GM19395 (cell line): ENCODE measurements at regions not wholly inside any gene's neighbourhood (a gene's known extent, or its start where the extent isn't known, plus 50 kb on each side); places are given as distances from the start of the nearest gene placed in this dataset.

Experiments
- ATAC-seq: cut with Tn5 transposase; IDR thresholded peaks from one replicate; pipeline ENCODE4 v1.9.1; 2021; ENCODE audit warnings: mild to moderate bottlenecking, moderate library complexity; ENCODE audit not compliant: unreplicated experiment

- no peak for ATAC-seq
Measured at GRCh38 chr20:20938599-20938998, 167.6 kb downstream of the LINC00237 start.

DNA sequence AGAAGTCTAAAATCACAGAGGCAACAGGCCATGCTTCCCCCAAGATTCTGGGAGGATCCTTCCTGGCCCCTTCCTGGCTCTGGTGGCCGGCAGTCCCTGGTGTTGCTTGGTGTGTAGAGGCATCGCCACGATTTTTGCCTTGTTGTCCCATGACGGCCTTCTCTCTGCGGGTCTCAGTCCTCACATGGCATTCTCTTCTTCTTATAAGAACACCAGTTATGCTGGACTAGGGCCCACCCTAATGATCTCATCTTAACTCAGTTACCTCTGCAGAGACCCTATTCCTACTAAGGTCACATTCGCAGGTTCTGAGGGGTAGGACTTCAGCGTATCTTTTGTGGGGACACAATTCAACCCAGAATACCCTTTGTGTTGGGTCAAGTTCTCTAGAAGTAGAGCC lies 168.0 kb downstream of the LINC00237 start:
- no peak for ATAC-seq

GRCh38 chr20:20933142-20933958 lies 172.8 kb downstream of the LINC00237 start:
- no peak for ATAC-seq

- no peak for ATAC-seq
Measured at GRCh38 chr20:20932156-20932555, 174.0 kb downstream of the LINC00237 start.

- no peak for ATAC-seq
Measured at GRCh38 chr20:20931632-20932031, 174.5 kb downstream of the LINC00237 start.

DNA sequence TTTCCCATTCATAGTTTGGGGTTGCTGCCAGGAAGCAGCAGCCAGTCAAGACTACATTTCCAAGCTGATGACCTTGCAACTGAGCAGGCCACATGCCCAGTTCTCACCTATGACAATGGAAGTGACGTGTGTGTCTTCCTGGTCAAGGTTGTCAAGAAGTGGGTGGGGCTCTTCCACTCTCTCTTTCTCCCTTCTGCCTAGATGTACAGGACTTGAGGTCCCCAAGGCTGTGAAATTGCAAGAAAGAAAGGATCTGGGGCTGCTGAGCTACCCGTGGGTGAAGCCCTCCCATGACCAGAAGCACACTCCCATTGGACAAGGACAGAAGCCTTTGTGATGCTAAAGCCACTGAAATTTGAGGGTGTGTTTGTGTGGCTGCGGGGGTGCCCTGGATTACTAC lies 175.1 kb downstream of the LINC00237 start:
- no peak for ATAC-seq

DNA sequence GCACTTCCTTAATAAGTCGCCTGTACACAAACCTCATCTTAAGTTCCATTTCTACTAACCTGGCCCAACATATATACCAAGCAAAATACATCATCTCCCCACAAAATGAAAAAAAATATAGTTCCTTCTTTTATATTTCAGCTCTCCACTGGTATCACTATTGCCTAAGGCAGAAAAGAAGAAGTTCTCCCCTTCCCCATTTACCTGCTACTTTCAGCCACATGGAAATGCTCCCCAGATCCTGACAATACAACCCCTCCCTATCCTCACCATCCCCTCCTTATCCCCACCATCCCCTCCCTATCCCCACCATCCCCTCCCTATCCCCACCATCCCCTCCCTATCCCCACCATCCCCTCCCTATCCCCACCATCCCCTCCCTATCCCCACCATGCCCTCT lies 175.7 kb downstream of the LINC00237 start:
- no peak for ATAC-seq

GRCh38 chr20:20929341-20929740 lies 176.8 kb downstream of the LINC00237 start:
- ATAC-seq = no peak

- no peak for ATAC-seq
Measured at GRCh38 chr20:20926222-20926905, 179.8 kb downstream of the LINC00237 start.

DNA sequence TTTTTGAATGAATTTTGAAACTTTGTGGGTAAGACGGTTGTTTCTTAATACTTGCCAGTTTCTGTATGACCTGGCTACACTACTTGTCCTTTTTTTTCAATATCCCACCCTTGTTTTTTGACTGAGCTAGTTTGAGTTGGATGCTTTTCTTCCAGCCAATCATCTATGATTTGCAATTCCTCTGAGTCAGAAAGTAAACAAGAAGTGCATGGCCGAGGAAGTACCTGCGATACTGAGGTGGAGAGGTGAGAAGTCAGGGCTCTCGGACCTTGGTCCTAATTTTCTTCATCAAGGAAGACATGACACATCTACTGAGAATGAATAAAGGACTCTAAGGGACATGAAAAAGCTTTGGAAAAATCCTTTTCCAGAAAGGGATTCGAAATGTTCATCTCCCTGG lies 185.7 kb downstream of the LINC00237 start:
- ATAC-seq = no peak

GRCh38 chr20:20915844-20916243 lies 190.3 kb downstream of the LINC00237 start:
- no peak for ATAC-seq

DNA sequence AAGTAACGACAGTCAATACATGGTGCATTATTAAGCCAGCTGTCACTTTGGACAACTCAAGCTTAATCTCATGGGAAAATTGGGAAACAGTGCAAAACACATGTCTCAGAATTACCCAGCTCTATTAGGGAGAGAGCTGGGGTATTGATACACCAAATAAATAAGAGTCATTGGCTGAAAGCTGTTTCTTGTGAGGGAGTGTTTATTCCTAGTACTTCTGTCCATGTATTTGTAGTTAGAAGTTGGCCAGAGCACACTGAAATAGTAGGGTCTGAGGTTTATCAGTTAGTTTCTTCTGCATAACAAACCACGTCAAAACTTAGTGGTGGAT lies 192.0 kb upstream of the RALGAPA2 start:
- no peak for ATAC-seq

GRCh38 chr20:20903773-20904500 lies 191.5 kb upstream of the RALGAPA2 start:
- no peak for ATAC-seq

DNA sequence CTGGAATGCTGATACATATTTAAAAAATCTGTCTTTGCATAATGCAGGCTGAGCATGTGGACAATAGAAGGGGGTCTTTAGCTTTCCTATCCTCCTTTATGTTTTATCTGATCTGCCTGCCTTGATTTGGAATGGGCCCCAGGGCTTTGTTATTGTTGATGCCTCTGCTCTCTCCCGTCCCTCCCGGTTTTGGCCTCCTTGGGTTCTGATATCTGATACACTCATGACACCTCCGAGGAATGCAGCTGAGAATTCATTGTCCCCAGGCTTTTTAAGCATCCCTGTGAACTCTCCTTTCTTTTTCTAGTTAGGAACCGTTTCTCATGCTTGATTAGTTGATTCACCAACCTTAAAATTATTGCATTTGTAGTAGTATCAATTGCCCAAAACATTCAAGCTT lies 185.5 kb upstream of the RALGAPA2 start:
- no peak for ATAC-seq

DNA sequence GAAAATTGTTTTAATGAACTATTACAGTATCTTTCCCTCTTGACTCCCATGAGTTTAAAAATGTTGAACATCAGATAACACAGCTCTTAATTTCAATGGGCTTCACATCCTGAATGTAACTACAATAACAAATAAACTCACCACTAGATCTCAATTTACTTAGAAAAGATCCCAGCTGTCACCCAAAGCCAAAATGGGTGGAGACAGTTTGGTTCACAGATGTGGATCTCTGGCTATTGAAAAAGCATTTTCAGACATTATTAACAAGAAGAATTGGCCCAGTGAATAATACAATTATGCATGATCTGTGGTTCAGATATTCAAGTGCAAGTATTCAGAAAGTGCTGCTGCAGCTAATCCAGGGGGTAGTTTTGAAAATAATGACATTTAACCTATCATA lies 184.7 kb upstream of the RALGAPA2 start:
- no peak for ATAC-seq

- ATAC-seq = no peak
Measured at GRCh38 chr20:20896606-20897005, 184.2 kb upstream of the RALGAPA2 start.

DNA sequence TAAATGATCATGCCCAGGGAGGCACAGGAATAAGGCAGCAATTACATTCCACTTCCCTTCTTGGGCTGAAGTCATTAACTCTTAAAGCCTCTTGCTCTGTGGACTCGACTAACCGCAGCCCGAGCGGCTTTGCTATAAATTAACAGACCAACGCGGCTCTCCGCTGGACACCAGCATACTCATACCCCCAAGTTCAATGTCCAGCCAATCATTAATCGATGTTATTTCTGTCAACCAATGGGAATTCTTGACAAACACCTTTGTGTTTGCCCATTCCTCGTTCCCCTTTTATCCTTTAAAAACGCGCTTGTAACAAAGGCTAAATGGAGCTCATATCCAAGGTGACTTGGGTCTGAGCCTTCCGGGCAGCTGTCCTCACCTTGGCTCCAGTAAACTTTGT lies 183.1 kb upstream of the RALGAPA2 start:
- no peak for ATAC-seq

GRCh38 chr20:20894753-20895152 lies 182.3 kb upstream of the RALGAPA2 start:
- no peak for ATAC-seq

DNA sequence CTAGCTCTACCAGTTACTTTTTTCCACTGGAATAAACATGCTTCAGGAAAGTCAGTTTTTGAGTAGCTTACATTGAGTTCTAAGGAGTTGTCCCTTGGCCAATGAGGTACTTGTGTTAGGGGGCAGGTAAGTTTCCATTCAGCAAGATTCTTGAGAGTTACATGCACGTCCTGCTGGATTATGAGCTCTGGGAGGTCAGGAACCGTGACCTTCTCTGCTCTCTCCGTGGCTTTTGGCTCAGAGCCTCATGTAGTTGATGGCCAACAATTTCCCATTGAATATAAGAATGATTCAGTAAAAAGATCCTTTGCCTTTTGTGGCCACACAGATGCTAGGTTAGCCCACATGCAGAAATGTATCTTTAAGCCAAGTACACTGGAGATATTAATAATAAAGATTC lies 181.8 kb upstream of the RALGAPA2 start:
- no peak for ATAC-seq

- ATAC-seq = no peak
Measured at GRCh38 chr20:20892328-20892727, 179.9 kb upstream of the RALGAPA2 start.

DNA sequence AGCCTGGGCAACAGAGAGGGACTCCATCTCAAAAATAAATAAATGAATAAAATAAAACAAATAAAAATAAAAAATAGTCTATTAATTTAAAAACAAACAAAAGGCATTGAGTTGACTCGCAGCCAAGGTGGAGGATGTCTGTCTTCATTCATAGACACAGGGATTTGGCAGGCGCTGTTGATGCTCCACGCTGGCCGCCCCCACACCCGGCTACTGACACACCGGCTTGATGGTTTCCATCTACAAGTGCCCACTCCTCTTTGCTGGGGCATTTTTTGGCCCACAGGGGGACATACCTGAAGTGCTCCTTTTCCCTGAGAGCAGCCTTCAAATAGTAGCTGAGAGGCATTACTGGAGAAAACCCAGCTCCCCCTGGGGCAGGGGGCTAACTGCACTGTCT lies 178.3 kb upstream of the RALGAPA2 start:
- no peak for ATAC-seq

DNA sequence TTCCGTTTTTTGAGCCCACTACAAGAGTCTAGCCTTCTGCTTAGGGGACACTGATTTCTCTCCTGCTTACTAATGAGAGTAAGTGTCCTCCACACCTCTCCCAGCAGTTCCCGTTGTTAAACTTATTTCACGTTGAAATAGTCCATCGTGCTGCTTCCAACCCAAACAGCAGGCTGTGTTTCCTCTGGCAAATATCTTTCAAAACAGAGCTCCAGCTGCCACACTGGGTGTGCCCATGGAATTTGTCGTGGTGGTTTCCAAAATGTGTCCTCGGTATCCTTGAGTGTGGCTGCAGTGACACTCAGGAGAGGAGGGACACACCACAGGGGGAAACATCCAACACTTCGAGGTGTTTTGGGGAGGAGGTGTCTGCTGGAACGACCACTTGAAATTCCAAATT lies 176.5 kb upstream of the RALGAPA2 start:
- no peak for ATAC-seq
